Transverse colon (tissue), 4 donors: ENCODE measurements at regions not wholly inside any gene's neighbourhood (a gene's known extent, or its start where the extent isn't known, plus 50 kb on each side); places are given as distances from the start of the nearest gene placed in this dataset.

Experiments used
- CTCF ChIP-seq, 5 experiments: fragments of 200-600 bp in 3 of 5; fragments of 450-650 bp in 2 of 5; sonication (generic) in 3 of 5; IDR thresholded peaks; 1 replicate in 2 of 5; 2 replicates in 3 of 5; pipeline ENCODE4 v1.5.1; 2016 to 2017; ENCODE audit warnings: antibody characterized with exemption in 5 of 5, inconsistent platforms in 3 of 5, mild to moderate bottlenecking in 2 of 5, moderate library complexity in 1 of 5
- EP300 ChIP-seq: sonication (generic); formaldehyde crosslinking; IDR thresholded peaks from one replicate; pipeline ENCODE4 v1.6.1; 2017; ENCODE audit warnings: antibody characterized with exemption, low read depth
- POLR2A ChIP-seq: fragments of 450-650 bp; IDR thresholded peaks from one replicate; pipeline ENCODE4 v1.6.1; 2016; ENCODE audit warnings: antibody characterized with exemption, mild to moderate bottlenecking, moderate library complexity
- POLR2AphosphoS5 ChIP-seq, 3 donors: sonication (generic); formaldehyde crosslinking; IDR thresholded peaks; one replicate each; pipeline ENCODE4 v1.6.1; 2016; ENCODE audit warnings: antibody characterized with exemption in 3 of 3

- no peak for TF ChIP-seq CTCF (IDR thresholded peaks at IDR 0.05)
- TF ChIP-seq EP300: no peak
- TF ChIP-seq POLR2A: no peak
- TF ChIP-seq POLR2AphosphoS5 (IDR thresholded peaks at IDR 0.05): no peak
Measured at GRCh38 chr15:48025118-48025517, 95.7 kb upstream of the SLC24A5 start.
